ENCODE measurements at regions not wholly inside any gene's neighbourhood (a gene's known extent, or its start where the extent isn't known, plus 50 kb on each side); places are given as distances from the start of the nearest gene placed in this dataset.

GRCh38 chr4:152155070-152155469 lies 380.8 kb downstream of the FBXW7 start:
- no peak for TF ChIP-seq CTCF (IDR thresholded peaks at IDR 0.05 in 2 of 3, conservative IDR thresholded peaks at IDR 0.05 in 1 of 3; ENCODE audit: control insufficient read depth in 2 of 3, extremely low read depth in 1 of 3, insufficient read depth in 1 of 3, low read depth in 3 of 3, low read length in 3 of 3)
- no peak for TF ChIP-seq POLR2A (IDR thresholded peaks at IDR 0.05; ENCODE audit: low read depth, low read length)
- no peak for TF ChIP-seq CHD4 (IDR thresholded peaks at IDR 0.05)
- TF ChIP-seq POLR2AphosphoS5 (IDR thresholded peaks at IDR 0.05; ENCODE audit: low read length) = no peak
- TF ChIP-seq NR2F1 (conservative IDR thresholded peaks at IDR 0.05) = no peak
- TF ChIP-seq KDM1A (IDR thresholded peaks at IDR 0.05; ENCODE audit: borderline replicate concordance) = no peak
- TF ChIP-seq SIN3A (IDR thresholded peaks at IDR 0.05; ENCODE audit: low read depth, low read length) = no peak
- no peak for TF ChIP-seq SREBF1 (IDR thresholded peaks at IDR 0.05; ENCODE audit: low read length)
- no peak for TF ChIP-seq EP300 (IDR thresholded peaks at IDR 0.05; ENCODE audit: borderline replicate concordance in 1 of 2, control insufficient read depth in 1 of 2, low read depth in 2 of 2, low read length in 2 of 2)
- TF ChIP-seq MXI1 (IDR thresholded peaks at IDR 0.05; ENCODE audit: low read depth, low read length) = no peak
- TF ChIP-seq RBBP5 (conservative IDR thresholded peaks at IDR 0.05) = no peak
- TF ChIP-seq TAF1 (IDR thresholded peaks at IDR 0.05; ENCODE audit: borderline replicate concordance, low read depth, low read length) = no peak
- no peak for TF ChIP-seq RELA (IDR thresholded peaks at IDR 0.05; ENCODE audit: borderline replicate concordance, partially characterized antibody)

All from GM12878 (cell line).